DMS114 treated with DMSO at 0.1 percent for 48 hours (cell line): ENCODE measurements at regions not wholly inside any gene's neighbourhood (a gene's known extent, or its start where the extent isn't known, plus 50 kb on each side); places are given as distances from the start of the nearest gene placed in this dataset.

ENCODE experiments used
- DNase-seq: peaks from one replicate; lab custom pipeline; 2025; ENCODE audit not compliant: unreplicated experiment; lab: John Stamatoyannopoulos, UW

DNA sequence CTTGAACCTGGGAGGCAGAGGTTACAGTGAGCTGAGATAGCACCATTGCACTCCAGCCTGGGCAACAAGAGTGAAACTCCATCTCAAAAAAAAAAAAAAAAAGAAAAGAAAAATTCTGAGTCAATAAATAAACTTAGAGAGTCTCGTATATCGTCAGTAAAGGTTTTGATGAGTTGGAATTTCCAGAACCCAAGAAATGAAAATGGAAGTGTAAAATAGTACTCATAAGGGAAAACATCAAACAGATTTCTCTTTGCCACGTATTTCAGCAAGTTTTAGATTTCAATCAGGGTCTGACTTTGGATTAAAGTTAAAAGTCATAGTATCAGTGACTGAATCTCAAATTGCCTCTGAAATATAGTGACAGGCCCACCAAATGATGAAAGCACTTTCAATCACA lies 71.4 kb upstream of the SPOPL start:
- no peak for DNase-seq

DNA sequence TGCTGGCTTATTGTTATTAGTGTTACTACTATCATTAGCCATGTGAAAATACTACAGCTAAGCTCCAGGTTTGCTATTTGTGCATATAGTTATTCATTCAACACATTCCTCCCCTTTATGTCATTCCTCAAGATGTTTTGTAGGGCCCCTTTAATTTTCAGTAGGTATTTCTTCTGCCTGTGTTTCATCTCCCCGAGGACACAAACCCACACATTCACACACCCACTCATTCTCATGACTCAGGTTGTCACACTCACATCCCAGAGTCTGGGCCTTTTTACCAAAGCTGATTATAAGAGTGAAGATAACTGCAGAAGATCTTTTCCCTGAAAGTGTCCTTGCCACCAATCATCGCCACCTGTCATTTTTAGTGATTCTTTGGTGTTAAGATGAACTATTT lies 68.6 kb upstream of the SPOPL start:
- no peak for DNase-seq

DNA sequence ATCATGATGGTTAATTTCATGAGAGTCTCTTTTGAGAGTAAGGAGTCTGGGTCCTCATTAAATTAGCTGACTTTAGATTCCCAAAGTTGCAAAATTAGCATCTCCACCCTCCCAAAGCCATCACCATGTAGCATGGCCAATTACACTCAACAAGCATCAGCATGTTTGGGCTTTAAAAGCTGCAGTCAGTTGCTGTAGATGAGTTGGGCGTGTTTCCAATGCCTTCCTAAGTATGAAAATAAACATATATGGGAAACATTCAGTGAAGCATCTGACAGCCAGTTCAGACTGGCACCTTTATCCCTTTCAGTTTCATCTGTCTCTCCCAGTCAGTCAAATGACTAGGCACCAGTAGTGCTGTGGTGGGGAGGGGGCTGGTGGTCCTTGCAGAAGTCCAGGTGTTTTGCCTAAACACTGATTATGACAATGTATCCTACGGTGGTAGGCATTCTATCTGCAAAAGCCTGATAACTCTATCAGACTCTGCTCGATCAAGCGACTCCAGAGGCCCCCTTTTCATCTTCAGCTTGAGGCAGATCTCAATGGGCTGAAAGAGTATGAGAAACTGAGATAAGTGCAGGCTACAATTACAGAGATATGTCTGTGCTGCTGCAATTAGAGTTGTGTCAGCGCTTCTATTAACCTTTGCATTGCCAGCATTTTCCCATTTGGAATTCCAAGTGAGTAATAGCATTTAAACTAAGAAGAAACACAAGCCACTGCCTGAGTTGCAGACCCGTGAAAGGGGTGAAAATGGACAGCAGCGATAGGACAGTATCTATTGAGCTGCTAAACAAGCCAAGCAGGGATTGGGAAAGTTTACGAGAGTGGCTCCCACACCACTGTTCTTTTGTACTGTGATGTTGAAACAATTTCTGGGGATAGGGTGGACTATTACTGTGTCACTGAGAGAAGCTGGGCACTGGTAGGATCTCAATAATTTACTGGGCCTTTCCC lies 67.3 kb upstream of the SPOPL start:
- DNase-seq = peak; percentile 25

DNA sequence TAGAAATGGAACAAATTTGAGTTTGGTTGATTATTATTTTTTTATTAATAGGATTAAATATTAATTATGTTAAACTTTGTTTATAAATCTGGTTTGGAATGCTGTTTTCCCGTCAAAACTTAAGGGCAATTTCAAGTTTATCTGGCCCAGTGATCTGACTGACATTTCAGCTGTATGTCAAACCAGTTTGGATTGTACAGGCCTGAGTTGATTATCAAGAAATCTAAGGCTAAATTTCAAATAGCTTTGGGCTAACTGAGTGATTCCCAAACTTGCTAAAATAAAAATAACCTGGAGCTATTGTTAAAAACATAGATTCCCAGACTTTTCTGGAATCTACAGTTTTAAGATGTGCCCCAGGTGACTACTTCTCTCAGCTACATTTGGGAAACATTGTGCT lies 65.9 kb upstream of the SPOPL start:
- no peak for DNase-seq

DNA sequence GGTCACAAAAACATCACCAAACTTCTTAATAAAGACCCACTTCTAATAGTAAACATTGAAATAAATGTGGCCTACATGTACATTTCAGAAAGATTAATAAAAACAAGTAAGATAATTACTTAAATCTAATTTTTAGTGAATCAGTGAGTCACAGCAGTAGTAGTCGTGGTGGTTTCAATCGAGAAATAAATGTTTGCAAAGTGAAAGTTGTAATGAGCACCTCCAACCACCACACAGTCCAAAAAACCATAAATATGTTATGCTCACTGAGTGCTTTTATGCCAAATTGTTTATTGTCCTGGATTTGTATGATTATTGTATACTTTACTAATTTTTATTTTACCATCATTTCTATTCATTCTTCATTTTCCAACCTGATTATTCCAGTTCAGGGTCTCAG lies 61.8 kb upstream of the SPOPL start:
- DNase-seq = no peak

DNA sequence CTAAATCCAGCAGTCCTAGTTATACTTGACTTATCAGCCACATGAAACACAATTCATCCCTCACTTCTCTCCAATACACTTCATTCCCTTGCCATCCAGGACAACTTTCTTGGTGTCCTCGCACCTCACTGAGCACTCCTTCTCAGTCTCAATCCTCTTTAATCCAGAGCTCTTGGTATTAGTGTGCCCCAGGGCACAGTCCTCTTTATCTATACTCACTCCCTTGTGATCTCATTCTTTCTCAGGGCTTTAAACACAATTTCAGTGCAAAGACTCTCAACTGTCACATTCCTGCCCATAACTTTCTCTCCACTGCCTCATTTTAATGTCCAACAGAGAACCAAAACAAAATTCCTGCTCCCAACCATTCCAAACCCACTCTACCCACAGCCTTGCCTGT lies 60.8 kb upstream of the SPOPL start:
- no peak for DNase-seq

DNA sequence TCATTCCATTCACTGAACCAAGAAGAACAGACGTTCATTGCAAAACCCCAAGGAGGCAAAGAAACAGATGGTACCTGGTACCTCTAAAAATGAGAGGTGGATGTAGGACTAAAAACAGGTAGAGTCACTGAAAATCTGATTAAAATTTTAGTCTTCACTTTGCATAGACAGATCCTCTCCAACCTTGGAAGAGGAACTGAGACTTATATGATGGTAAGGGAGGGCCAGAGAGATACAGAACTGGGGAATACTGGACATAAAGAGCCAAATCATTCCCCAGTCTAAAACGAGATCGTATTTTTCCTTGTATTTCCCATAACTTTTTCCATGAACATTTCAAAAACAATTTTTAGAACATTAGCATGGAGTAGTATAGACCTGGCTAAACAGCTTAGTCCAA lies 59.7 kb upstream of the SPOPL start:
- DNase-seq = no peak

DNA sequence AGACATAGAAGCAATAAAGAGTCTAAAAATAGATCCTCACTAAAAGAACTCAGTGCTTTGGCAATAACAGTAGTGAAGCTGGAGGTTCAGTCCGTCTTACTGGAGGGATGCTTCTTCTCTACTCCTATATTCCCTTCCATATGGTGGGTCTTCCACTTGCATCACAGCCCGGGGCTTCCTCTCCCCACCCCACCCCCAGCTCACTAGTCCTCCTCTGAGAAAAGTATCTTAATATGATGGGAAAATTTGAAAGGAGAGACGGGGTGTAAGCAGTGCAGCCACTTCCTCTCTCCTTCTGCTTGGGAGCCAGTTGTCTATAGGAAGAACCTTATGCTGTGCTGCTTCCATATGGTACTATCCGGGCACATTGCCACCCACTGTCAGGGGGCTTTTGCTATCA lies 57.2 kb upstream of the SPOPL start:
- DNase-seq = no peak

DNA sequence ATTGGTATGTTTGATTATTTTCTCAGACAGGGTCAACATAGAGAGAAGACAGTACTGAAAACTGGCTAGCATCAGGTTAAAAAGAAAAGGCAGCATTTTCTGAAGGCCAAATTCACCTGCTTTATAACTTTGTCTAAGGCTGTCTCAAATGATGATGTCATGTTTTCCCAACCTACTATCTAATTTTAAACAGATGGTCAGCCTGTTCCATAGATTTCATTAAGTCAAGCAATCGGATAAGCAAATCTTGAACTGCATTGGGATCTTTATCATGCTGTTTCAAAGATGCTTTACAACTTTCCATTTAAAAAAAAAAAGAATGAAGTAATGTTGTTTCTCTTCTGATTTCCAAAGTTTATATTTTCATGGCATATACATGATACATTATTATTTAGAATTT lies 56.3 kb upstream of the SPOPL start:
- no peak for DNase-seq

DNA sequence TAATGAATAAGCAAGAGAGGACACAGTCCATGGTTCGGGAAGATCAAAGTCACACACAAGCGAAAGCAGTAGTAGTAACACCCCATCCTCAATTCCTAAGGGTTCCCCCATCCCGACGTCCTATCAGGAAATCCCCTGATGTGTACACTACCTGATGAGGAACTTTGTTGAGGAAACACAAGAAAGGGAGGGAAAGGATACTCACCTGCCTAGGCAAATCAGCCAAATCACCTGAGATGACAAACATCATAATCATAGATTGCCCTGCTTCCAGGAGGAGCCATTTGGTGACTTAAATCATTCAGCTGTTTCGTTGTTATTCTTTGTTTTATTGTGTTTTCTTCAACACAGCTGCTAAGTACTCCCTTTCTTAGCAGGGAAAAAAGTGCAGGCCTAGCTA lies 55.5 kb upstream of the SPOPL start:
- DNase-seq = no peak

DNA sequence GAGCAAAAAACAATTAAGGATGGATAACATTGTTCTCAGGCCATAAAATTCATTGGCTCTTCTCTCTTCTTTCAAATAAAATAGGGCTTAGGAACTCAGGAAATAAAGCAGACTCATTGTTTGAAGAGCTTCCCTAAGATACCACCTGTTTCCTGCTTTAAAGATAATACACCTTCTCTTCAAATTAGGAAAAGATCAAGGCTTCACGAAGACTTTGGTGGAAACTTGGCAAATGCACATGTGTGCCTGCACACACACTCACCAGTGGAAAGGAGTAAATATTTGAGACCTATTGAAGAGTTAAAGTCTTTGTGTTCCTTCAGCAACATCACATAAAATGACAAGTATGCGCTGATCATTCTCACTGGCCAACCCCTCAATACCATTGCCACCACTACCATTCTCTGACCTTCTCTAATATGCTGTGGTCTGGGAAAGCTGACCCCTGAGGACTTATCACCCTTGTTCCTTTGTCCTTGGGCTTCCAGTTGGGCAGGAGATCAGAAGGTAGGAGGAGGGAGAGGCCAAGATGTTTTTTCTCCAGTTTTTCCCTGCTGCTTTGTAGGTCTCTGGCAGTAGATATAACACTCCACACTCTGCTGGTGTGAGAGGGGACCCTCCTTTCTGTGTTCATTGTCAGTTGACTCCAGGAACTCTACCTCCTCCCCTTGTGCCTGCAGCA lies 53.5 kb upstream of the SPOPL start:
- DNase-seq = no peak
